Breast epithelium (tissue), 4 donors: ENCODE measurements at regions not wholly inside any gene's neighbourhood (a gene's known extent, or its start where the extent isn't known, plus 50 kb on each side); places are given as distances from the start of the nearest gene placed in this dataset.

ENCODE experiments used
- DNase-seq, 2 donors: peaks; one replicate each; pipeline ENCODE4 v3.0.0-alpha.2; 2019; ENCODE audit warnings: low spot score in 2 of 2
- H3K27ac ChIP-seq, 2 donors: fragments of 200-600 bp; sonication (generic) in 1 of 2; one replicate each; pipeline ENCODE4 v1.5.1; 2016 to 2019; ENCODE audit warnings: mild to moderate bottlenecking in 1 of 2
- H3K27me3 ChIP-seq, 2 donors: fragments of 200-600 bp; sonication (generic) in 1 of 2; one replicate each; pipeline versions ENCODE4 v1.5.1 to v1.6.0; 2017 to 2019; ENCODE audit warnings: control low read depth in 1 of 2, mild to moderate bottlenecking in 1 of 2
- H3K36me3 ChIP-seq: fragments of 200-600 bp; one replicate; pipeline ENCODE4 v1.5.1; 2019
- H3K4me1 ChIP-seq, 2 donors: fragments of 200-600 bp; sonication (generic); one replicate each; pipeline ENCODE4 v1.5.1; 2016 to 2019; ENCODE audit warnings: control low read depth in 1 of 2
- H3K4me3 ChIP-seq, 3 donors: fragments of 200-600 bp; sonication (generic); 1 replicate in 2 of 3; 2 replicates in 1 of 3; pipeline ENCODE4 v1.5.1; 2016 to 2019; ENCODE audit warnings: mild to moderate bottlenecking in 3 of 3, moderate library complexity in 2 of 3
- H3K9me3 ChIP-seq, 2 donors: fragments of 200-600 bp; sonication (generic) in 1 of 2; one replicate each; pipeline ENCODE4 v1.5.1; 2016 to 2019; ENCODE audit warnings: control low read depth in 1 of 2
- POLR2A ChIP-seq: fragments of 450-650 bp; IDR thresholded peaks from one replicate; pipeline ENCODE4 v1.6.1; 2016; ENCODE audit warnings: antibody characterized with exemption, mild to moderate bottlenecking, moderate library complexity
- POLR2AphosphoS5 ChIP-seq, 3 donors: sonication (generic); formaldehyde crosslinking; IDR thresholded peaks; one replicate each; pipeline ENCODE4 v1.6.1; 2017; ENCODE audit warnings: antibody characterized with exemption in 3 of 3
- intact Hi-C: fragments of 100-400 bp; cut with DNase I; formaldehyde crosslinking; loops from one replicate; pipeline ENCODE4 v1.15.1; 2023; ENCODE audit warnings: low total_unique reads
- TF ChIP-seq, protein P1 (sequence below), 3 donors: fragments of 450-650 bp; IDR thresholded peaks; one replicate each; pipeline ENCODE4 v1.5.1; 2016 to 2017; ENCODE audit warnings: antibody characterized with exemption in 3 of 3, mild to moderate bottlenecking in 3 of 3, moderate library complexity in 3 of 3

DNA sequence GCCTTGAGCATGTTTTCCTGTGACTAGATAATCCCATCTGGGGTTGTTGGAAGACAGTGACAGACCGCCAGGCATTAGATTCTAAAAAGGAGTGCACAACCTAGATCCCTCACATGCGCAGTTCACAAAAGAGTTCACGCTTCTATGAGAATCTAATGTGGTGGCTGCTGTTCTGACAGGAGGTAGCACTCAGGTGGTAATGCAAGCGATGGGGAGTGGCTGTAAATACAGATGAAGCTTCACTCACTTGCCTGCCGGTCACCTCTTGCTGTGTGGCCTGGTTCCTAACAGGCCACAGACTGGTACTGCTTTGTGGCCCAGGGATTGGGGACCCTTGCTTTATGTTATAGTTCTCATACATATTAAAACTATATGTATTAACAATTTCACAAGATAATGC is 81.9 kb upstream of the TMLHE start:
- no peak for DNase-seq
- no peaks in the 10 kb centered on the region for H3K27me3 ChIP-seq
- intact Hi-C loops: no loop called here

DNA sequence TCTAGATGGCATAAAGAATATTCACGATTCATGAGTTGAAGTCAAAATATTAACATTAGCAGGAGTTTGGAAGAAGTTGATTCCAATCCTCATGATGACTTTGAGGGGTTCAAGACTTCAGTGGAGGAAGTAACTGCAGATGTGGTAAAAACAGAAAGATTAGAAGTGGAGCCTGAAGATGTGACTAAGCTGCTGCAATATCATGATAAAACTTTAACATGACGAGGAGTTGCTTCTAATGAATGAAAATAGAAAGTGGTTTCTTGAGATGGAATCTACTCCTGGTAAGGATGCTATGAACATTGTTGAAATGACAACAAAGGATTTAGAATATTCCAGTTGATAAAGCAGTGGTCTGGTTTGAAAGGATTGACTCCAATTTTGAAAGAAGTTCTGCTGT is 70.1 kb upstream of the TMLHE start:
- intact Hi-C loops: no loop called here
- no peak for DNase-seq
- Histone ChIP-seq H3K4me1 (no peaks in the 10 kb centered on the region), H3K9me3 (no peaks in the 10 kb centered on the region), H3K27me3 (no peaks in the 10 kb centered on the region), H3K4me3 (no peak overlapping the region), H3K27ac (no peak overlapping the region), H3K36me3 (no peaks in the 10 kb centered on the region)
- TF ChIP-seq POLR2AphosphoS5 (IDR thresholded peaks at IDR 0.05) (no peak), POLR2A (no peak)
- TF ChIP-seq, protein P1, sequence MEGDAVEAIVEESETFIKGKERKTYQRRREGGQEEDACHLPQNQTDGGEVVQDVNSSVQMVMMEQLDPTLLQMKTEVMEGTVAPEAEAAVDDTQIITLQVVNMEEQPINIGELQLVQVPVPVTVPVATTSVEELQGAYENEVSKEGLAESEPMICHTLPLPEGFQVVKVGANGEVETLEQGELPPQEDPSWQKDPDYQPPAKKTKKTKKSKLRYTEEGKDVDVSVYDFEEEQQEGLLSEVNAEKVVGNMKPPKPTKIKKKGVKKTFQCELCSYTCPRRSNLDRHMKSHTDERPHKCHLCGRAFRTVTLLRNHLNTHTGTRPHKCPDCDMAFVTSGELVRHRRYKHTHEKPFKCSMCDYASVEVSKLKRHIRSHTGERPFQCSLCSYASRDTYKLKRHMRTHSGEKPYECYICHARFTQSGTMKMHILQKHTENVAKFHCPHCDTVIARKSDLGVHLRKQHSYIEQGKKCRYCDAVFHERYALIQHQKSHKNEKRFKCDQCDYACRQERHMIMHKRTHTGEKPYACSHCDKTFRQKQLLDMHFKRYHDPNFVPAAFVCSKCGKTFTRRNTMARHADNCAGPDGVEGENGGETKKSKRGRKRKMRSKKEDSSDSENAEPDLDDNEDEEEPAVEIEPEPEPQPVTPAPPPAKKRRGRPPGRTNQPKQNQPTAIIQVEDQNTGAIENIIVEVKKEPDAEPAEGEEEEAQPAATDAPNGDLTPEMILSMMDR (IDR thresholded peaks at IDR 0.05): no peak

More for the DNA sequence above, 81.9 kb upstream of the TMLHE start:
- no peaks in the 10 kb centered on the region for H3K4me1 ChIP-seq
- TF ChIP-seq POLR2A: no peak
- TF ChIP-seq, protein P1 (IDR thresholded peaks at IDR 0.05): no peak
- no peak for TF ChIP-seq POLR2AphosphoS5 (IDR thresholded peaks at IDR 0.05)
- H3K9me3 ChIP-seq: peaks cover 0 to 3% of the 10 kb centered on the region in 2 donors
- no peaks in the 10 kb centered on the region for H3K36me3 ChIP-seq
- no peak overlapping the region for H3K4me3 ChIP-seq
- no peak overlapping the region for H3K27ac ChIP-seq

DNA sequence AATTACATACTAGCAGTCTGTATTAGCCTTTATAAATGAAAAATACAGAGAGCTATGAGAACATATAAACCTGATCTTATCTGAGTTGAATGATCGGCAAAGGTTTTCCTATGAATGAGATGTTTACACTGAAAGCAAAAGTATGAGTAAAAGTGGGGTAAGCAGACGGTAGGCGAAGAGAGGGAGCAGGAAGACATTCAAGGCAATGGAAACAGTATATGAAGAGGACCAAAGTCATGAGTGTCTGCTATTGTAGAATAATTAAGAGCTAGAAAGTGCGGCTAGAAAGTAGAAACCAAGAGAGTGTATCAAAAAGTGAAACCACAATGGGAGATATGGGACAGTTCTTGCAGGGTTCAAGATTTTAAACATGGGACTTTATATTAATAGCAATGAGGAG is 67.0 kb upstream of the TMLHE start:
- no peak for DNase-seq
- intact Hi-C loops: no loop called here
- Histone ChIP-seq H3K27ac (no peak overlapping the region), H3K36me3 (no peaks in the 10 kb centered on the region), H3K27me3 (no peaks in the 10 kb centered on the region), H3K4me1 (no peaks in the 10 kb centered on the region), H3K4me3 (no peak overlapping the region), H3K9me3 (no peaks in the 10 kb centered on the region)
- TF ChIP-seq, protein P1 (IDR thresholded peaks at IDR 0.05): no peak
- TF ChIP-seq POLR2A (no peak), POLR2AphosphoS5 (IDR thresholded peaks at IDR 0.05) (no peak)

GRCh38 chrX:155673338-155673737 is 60.6 kb upstream of the TMLHE start:
- Histone ChIP-seq H3K9me3 (no peaks in the 10 kb centered on the region), H3K36me3 (no peaks in the 10 kb centered on the region), H3K27ac (no peak overlapping the region), H3K27me3 (no peaks in the 10 kb centered on the region), H3K4me1 (no peaks in the 10 kb centered on the region), H3K4me3 (no peak overlapping the region)
- no peak for DNase-seq
- intact Hi-C loops: no loop called here
- TF ChIP-seq POLR2AphosphoS5 (IDR thresholded peaks at IDR 0.05): no peak
- TF ChIP-seq, protein P1 (IDR thresholded peaks at IDR 0.05): no peak
- no peak for TF ChIP-seq POLR2A

GRCh38 chrX:155666741-155667140 is 54.0 kb upstream of the TMLHE start:
- H3K27ac ChIP-seq: no peak overlapping the region
- no peak overlapping the region for H3K4me3 ChIP-seq
- intact Hi-C loops: no loop called here
- H3K9me3 ChIP-seq: peaks cover 5 to 6% of the 10 kb centered on the region in 2 donors
- H3K36me3 ChIP-seq: no peaks in the 10 kb centered on the region
- DNase-seq: no peak
- TF ChIP-seq POLR2AphosphoS5 (IDR thresholded peaks at IDR 0.05): no peak
- TF ChIP-seq, protein P1 (IDR thresholded peaks at IDR 0.05): no peak
- H3K27me3 ChIP-seq: no peaks in the 10 kb centered on the region
- no peaks in the 10 kb centered on the region for H3K4me1 ChIP-seq
